ENCODE measurements at regions not wholly inside any gene's neighbourhood (a gene's known extent, or its start where the extent isn't known, plus 50 kb on each side); places are given as distances from the start of the nearest gene placed in this dataset.

DNA sequence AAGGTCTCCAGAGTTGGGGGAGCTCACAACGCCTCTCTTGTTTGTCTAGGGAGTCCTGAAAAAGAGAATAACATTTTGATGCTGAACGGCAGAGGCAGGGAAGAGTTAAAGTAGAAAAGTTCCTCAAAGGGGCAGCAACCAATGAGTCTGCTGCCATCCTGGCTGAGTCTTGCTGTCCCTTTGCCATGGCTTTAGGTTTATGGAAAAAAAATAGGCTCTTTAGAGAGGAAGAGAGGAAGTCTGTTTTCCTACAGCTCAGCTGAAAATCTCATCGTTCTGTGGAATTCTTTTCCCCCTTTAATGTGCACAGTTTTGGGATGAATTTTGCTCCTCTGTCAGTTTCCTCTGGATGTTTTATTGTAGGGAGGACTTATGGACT is 314.8 kb upstream of the TBX3 start:
- Histone ChIP-seq H3K36me3 (no peaks in the 10 kb centered on the region), H3K9me3 (peaks cover 0 to 6% (median 0%) of the 10 kb centered on the region in 4 donors), H3K27ac (no peak overlapping the region), H3K4me3 (no peak overlapping the region), H3K4me1 (peaks cover 5 to 11% (median 6%) of the 10 kb centered on the region in 4 donors), H3K27me3 (no peaks in the 10 kb centered on the region)
- DNase-seq (no peak), ATAC-seq (ENCODE audit: low FRiP score in 2 of 2) (no peak)
- 39 to 46% methylated on average over 3 of the region's 3 CpGs for WGBS, 2 donors
- TF ChIP-seq EP300 (IDR thresholded peaks at IDR 0.05) (no peak), POLR2AphosphoS5 (IDR thresholded peaks at IDR 0.05) (no peak), POLR2A (IDR thresholded peaks at IDR 0.05) (no peak)
- TF ChIP-seq, protein P1, sequence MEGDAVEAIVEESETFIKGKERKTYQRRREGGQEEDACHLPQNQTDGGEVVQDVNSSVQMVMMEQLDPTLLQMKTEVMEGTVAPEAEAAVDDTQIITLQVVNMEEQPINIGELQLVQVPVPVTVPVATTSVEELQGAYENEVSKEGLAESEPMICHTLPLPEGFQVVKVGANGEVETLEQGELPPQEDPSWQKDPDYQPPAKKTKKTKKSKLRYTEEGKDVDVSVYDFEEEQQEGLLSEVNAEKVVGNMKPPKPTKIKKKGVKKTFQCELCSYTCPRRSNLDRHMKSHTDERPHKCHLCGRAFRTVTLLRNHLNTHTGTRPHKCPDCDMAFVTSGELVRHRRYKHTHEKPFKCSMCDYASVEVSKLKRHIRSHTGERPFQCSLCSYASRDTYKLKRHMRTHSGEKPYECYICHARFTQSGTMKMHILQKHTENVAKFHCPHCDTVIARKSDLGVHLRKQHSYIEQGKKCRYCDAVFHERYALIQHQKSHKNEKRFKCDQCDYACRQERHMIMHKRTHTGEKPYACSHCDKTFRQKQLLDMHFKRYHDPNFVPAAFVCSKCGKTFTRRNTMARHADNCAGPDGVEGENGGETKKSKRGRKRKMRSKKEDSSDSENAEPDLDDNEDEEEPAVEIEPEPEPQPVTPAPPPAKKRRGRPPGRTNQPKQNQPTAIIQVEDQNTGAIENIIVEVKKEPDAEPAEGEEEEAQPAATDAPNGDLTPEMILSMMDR (IDR thresholded peaks at IDR 0.05) = no peak

DNA sequence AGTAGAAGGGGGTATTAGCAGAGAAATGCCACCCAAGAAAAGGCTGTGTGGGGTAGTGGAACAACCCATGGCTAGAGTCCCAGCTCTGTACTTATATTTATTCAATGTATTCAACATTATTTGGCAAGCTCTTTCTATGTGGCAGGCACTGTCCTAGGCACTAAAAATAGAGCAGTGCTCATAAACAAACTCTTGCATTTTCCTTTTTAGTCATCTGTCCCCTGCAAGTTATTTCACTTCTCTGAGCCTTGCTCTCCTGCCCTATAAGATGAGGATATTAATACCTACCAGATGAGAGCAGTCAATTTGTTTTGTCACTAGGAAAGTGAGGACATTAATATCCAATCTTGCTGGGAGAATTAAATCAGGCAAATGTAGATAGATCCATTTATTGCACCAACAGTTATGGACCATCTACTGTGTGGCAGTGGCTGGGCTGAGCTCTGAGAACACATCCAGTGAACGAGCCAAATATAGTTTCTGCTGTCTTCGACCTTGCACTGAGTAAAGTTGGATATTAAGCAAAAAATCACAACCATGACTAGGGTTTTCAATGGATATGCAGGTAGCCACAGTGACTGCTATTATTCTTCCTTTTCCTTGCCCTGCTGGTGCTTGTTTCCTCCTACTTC is 314.3 kb upstream of the TBX3 start:
- TF ChIP-seq EP300 (IDR thresholded peaks at IDR 0.05) = no peak
- TF ChIP-seq, protein P1 (IDR thresholded peaks at IDR 0.05) = no peak
- no peak for TF ChIP-seq POLR2AphosphoS5 (IDR thresholded peaks at IDR 0.05)
- TF ChIP-seq POLR2A (IDR thresholded peaks at IDR 0.05) = no peak
- H3K9me3 ChIP-seq = peaks cover 0 to 6% (median 0%) of the 10 kb centered on the region in 4 donors
- no peak overlapping the region for H3K4me3 ChIP-seq
- no peak for ATAC-seq (ENCODE audit: low FRiP score in 2 of 2)
- H3K36me3 ChIP-seq = no peaks in the 10 kb centered on the region
- no peak overlapping the region for H3K27ac ChIP-seq
- H3K4me1 ChIP-seq = peaks cover 5 to 9% (median 6%) of the 10 kb centered on the region in 4 donors
- 58 to 64% methylated on average over 2 of the region's 2 CpGs for WGBS, 2 donors
- no peaks in the 10 kb centered on the region for H3K27me3 ChIP-seq
- DNase-seq = no peak

DNA sequence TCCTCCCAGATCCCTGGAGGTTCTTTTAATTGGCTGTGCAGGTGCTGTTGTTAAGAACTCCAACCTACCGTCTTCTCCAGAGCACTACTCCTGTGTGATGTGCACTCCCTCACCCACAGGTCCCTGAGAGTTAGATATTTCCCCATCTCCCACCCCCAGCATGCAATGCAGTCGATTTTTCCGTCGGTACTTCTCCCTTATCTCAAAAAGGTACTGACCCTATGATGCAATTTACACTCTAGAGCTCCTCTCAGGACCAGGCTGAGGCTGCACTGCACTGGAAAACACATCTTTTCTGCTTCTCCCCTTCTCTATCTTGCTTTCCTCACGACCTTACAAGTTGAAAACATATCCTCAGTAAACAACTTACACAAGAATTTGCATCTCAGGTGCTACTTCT is 312.4 kb upstream of the TBX3 start:
- H3K9me3 ChIP-seq = peaks cover 0 to 6% (median 0%) of the 10 kb centered on the region in 4 donors
- no peaks in the 10 kb centered on the region for H3K27me3 ChIP-seq
- H3K4me3 ChIP-seq = no peak overlapping the region
- ATAC-seq (ENCODE audit: low FRiP score in 2 of 2) (no peak), DNase-seq (no peak)
- no peak overlapping the region for H3K27ac ChIP-seq
- H3K4me1 ChIP-seq = peaks cover 2 to 6% (median 5%) of the 10 kb centered on the region in 4 donors
- TF ChIP-seq POLR2A (IDR thresholded peaks at IDR 0.05) (no peak), POLR2AphosphoS5 (IDR thresholded peaks at IDR 0.05) (no peak), EP300 (IDR thresholded peaks at IDR 0.05) (no peak)
- TF ChIP-seq, protein P1 (IDR thresholded peaks at IDR 0.05) = no peak
- H3K36me3 ChIP-seq = no peaks in the 10 kb centered on the region
- 64 to 78% methylated on average over 5 of the region's 5 CpGs for WGBS, 2 donors

DNA sequence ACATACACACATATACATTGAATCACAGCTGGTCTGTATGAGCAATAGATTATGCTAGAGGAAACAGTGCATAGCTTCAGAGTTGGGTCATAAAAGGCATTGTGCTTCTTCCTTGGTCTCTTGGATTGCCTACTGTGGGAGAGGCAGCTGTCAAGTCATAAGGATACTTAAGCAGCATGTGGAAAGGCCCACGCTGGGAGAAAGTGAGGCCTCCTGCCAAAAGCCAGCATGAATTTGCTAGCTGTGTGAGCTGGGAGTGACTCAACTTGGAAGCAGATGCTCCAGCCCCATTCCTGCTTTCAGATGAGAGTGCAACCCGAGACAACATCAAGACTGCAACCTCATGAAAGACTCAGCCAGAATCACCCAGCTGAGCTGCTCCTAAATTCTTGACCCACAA is 311.9 kb upstream of the TBX3 start:
- DNase-seq (no peak), ATAC-seq (ENCODE audit: low FRiP score in 2 of 2) (no peak)
- H3K36me3 ChIP-seq = no peaks in the 10 kb centered on the region
- H3K4me1 ChIP-seq = peaks cover 0 to 6% (median 3%) of the 10 kb centered on the region in 4 donors
- no peak overlapping the region for H3K27ac ChIP-seq
- TF ChIP-seq EP300 (IDR thresholded peaks at IDR 0.05) = no peak
- TF ChIP-seq POLR2A (IDR thresholded peaks at IDR 0.05) = no peak
- TF ChIP-seq POLR2AphosphoS5 (IDR thresholded peaks at IDR 0.05) = no peak
- TF ChIP-seq, protein P1 (IDR thresholded peaks at IDR 0.05) = no peak
- WGBS, 2 donors = 68 to 75% methylated on average over 2 of the region's 2 CpGs
- no peaks in the 10 kb centered on the region for H3K27me3 ChIP-seq
- H3K4me3 ChIP-seq = no peak overlapping the region
- peaks cover 0 to 6% (median 0%) of the 10 kb centered on the region in 4 donors for H3K9me3 ChIP-seq

DNA sequence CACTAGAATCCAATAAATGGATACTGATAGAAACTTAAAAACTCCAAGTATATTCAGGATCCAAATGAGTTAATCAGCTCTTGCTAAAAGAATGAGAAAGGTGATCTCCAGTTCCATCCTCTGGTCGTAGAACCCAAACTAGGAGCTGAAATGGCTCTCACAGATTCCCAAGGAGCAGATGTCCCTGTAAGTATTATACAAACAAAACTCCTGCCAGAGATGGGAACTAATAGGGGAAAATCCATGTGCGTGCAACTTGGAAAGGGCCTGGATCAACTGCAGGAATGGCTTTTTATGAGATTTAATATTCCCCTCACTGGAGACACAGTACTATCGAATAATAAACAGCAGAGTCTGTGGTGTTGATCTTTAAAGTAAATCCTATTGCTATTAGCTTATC is 309.2 kb upstream of the TBX3 start:
- no peaks in the 10 kb centered on the region for H3K36me3 ChIP-seq
- no peak overlapping the region for H3K27ac ChIP-seq
- H3K4me1 ChIP-seq = no peaks in the 10 kb centered on the region
- H3K27me3 ChIP-seq = no peaks in the 10 kb centered on the region
- ATAC-seq (ENCODE audit: low FRiP score in 2 of 2) = no peak
- no peak overlapping the region for H3K4me3 ChIP-seq
- no peak for DNase-seq
- WGBS, 2 donors = 70% methylated on average over 3 of the region's 3 CpGs
- TF ChIP-seq POLR2A (IDR thresholded peaks at IDR 0.05) (no peak), EP300 (IDR thresholded peaks at IDR 0.05) (no peak)
- TF ChIP-seq, protein P1 (IDR thresholded peaks at IDR 0.05) = no peak
- H3K9me3 ChIP-seq = peaks cover 0 to 6% (median 0%) of the 10 kb centered on the region in 4 donors

Data from upper lobe of left lung (tissue), 6 donors.